Effector memory CD8-positive, alpha-beta T cell (primary cell): ENCODE measurements at regions not wholly inside any gene's neighbourhood (a gene's known extent, or its start where the extent isn't known, plus 50 kb on each side); places are given as distances from the start of the nearest gene placed in this dataset.
"Not testable (repeated sequence)": the region's sequence is repeated elsewhere in the genome, so short reads cannot be mapped to it uniquely, and the experiment has no call there.

Source experiments
- ATAC-seq: fragments of 150-1000 bp; cut with Tn5 transposase; replicated peaks from 2 replicates; pipeline ENCODE4 v1.10.0; 2021; ENCODE audit warnings: mild to moderate bottlenecking, moderate library complexity
- DNase-seq, 3 experiments: peaks; one replicate each; pipeline ENCODE4 v3.0.0; 2021
- H3K27ac Mint-ChIP-seq, 2 donors: one replicate each; pipeline ENCODE4 v1.8.0; 2022; ENCODE audit warnings: mild to moderate bottlenecking in 2 of 2, mixed read lengths in 2 of 2, moderate library complexity in 2 of 2
- H3K27me3 Mint-ChIP-seq, 2 donors: one replicate each; pipeline ENCODE4 v1.8.0; 2022; ENCODE audit warnings: mixed read lengths in 2 of 2
- H3K36me3 Mint-ChIP-seq: one replicate; pipeline ENCODE4 v1.8.0; 2022; ENCODE audit warnings: mild to moderate bottlenecking, moderate library complexity, mixed read lengths; ENCODE audit not compliant: insufficient read depth
- H3K4me1 Mint-ChIP-seq, 2 donors: one replicate each; pipeline ENCODE4 v1.8.0; 2022; ENCODE audit warnings: low read depth in 2 of 2, mixed read lengths in 2 of 2
- H3K4me3 Mint-ChIP-seq, 2 donors: one replicate each; pipeline ENCODE4 v1.8.0; 2022; ENCODE audit warnings: mild to moderate bottlenecking in 2 of 2, mixed read lengths in 2 of 2, moderate library complexity in 2 of 2
- H3K9me3 Mint-ChIP-seq, 2 donors: one replicate each; pipeline ENCODE4 v1.8.0; 2022; ENCODE audit warnings: mixed read lengths in 2 of 2

DNA sequence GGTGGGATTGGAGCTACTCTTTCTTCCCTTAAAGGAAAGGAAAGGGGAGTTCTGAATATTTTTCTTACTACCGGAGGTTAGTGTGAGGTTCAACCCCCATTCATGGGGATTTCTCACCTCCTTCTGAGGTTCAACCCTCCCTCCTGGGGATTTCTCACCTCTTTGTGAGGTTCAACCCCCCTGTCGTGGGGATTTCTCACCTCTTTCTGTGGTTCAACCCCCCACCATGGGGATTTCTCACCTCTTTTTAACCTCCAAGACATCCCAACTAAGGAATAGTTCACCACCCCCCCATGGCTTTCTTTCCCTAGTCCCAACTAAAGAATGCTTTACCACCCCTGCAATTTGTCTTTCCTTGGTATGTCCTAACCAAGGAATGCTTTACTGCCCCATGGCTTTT lies 520.3 kb downstream of the EDEM1 start:
- H3K36me3 Mint-ChIP-seq, result no peaks in the 10 kb centered on the region
- no peak overlapping the region for H3K27ac Mint-ChIP-seq
- no peaks in the 10 kb centered on the region for H3K4me1 Mint-ChIP-seq
- no peak for DNase-seq
- peaks cover 8 to 14% of the 10 kb centered on the region in 2 donors for H3K9me3 Mint-ChIP-seq
- no peak for ATAC-seq
- no peaks in the 10 kb centered on the region for H3K27me3 Mint-ChIP-seq
- no peak overlapping the region for H3K4me3 Mint-ChIP-seq

DNA sequence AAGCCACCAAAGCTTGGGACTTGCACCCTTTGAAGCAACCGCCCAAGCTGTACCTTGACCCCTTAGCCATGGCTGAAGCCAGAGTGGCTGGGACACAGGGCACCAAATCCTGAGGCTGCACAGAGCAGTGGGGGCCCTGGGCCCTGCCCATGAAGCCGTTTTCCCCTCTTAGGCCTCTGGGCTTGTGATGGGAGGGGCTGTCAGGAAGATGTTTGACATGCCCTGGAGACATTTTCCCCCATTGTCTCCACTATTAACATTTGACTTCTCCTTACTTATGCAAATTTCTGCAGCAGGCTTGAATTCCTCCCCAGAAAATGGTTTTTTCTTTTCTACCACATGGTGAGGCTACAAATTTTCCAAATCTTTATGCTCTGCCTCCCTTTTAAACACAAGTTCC lies 522.2 kb downstream of the EDEM1 start:
- H3K9me3 Mint-ChIP-seq, result peaks cover 14 to 24% of the 10 kb centered on the region in 2 donors

DNA sequence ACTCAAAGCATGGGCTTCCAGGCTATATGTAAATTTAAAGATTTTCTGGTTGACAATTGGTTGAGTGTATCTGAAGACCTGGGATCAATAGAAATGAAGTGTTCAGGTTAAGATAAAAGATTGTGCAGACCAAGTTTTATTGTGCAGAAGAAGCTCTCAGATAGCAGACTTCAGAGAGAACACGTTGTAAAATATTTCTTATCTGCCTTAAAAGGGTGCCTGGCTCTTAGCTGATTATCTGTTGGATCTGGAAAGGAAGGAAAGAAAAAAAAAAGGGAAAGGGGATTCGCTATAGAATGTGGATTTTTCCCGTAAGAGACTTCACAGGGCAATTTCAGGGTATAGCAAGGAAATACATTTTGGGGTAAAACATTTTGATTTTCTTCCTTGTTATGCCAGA lies 523.2 kb downstream of the EDEM1 start:
- ATAC-seq (no peak), DNase-seq (no peak)
- no peak overlapping the region for H3K4me3 Mint-ChIP-seq

More for the DNA sequence above, 522.2 kb downstream of the EDEM1 start:
- no peak for DNase-seq
- H3K27ac Mint-ChIP-seq, result no peak overlapping the region
- H3K4me3 Mint-ChIP-seq, result no peak overlapping the region
- no peaks in the 10 kb centered on the region for H3K36me3 Mint-ChIP-seq
- H3K4me1 Mint-ChIP-seq, result no peaks in the 10 kb centered on the region
- no peaks in the 10 kb centered on the region for H3K27me3 Mint-ChIP-seq
- no peak for ATAC-seq

DNA sequence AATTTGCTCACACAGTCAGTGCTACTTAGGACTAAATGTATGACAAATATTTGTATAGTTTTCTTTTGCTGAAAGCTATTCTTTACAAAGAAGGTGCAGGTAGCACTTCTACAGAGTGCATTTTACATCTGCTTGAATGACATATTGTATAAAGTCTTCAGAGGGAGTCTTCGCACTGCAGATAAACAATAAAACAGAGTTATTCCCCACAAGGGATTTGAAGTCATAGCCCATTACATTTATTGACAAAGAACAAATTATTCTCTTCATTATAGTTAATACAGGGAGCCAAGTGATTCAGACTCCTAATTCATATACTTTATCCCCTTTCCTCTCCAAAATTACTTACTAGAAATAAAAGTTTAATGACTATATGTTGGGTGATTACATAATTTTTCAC lies 529.7 kb downstream of the EDEM1 start:
- H3K36me3 Mint-ChIP-seq, result no peaks in the 10 kb centered on the region
- H3K27ac Mint-ChIP-seq, result no peak overlapping the region
- DNase-seq (no peak), ATAC-seq (no peak)
- no peak overlapping the region for H3K4me3 Mint-ChIP-seq
- no peaks in the 10 kb centered on the region for H3K4me1 Mint-ChIP-seq
- H3K27me3 Mint-ChIP-seq, result no peaks in the 10 kb centered on the region
- H3K9me3 Mint-ChIP-seq, result peaks cover 9 to 11% of the 10 kb centered on the region in 2 donors

More for the DNA sequence above, 523.2 kb downstream of the EDEM1 start:
- no peaks in the 10 kb centered on the region for H3K4me1 Mint-ChIP-seq
- H3K27me3 Mint-ChIP-seq, result no peaks in the 10 kb centered on the region
- no peak overlapping the region for H3K27ac Mint-ChIP-seq
- H3K36me3 Mint-ChIP-seq, result no peaks in the 10 kb centered on the region
- peaks cover 16 to 26% of the 10 kb centered on the region in 2 donors for H3K9me3 Mint-ChIP-seq

DNA sequence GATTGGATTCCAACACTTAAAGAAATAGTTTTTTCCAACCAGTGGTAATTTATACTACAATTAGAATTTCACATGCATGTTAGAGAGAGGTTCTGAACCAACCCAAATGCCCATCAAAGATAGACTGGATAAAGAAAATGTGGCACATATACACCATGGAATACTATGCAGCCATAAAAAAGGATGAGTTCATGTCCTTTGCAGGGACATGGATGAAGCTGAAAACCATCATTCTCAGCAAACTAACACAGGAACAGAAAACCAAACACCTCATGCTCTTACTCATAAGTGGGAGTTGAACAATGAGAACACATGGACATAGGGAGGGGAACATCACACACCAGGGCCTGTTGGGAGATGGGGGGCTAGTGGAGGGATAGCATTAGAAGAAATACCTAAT lies 532.2 kb downstream of the EDEM1 start:
- not testable (repeated sequence) for H3K36me3 Mint-ChIP-seq, H3K27me3 Mint-ChIP-seq, H3K9me3 Mint-ChIP-seq, H3K27ac Mint-ChIP-seq, DNase-seq, H3K4me3 Mint-ChIP-seq, ATAC-seq, H3K4me1 Mint-ChIP-seq

DNA sequence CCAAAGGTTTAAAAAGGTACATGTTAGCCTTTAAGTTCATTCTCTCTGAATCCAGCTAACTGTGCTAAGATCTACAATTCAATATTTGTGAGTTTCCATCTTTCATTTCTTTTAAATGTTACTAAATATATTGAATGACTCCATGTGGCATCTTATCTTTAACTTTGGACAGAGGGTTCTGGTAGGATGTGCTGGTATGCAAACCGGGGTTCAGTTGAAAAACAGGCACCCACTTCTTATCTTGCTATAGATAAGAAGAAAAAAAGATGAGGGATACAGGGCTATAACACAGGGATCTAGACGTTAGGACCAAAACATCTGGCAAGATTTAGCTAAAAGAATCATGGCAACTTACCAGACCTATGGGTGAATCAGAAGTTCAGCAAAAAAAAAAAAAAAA lies 538.3 kb downstream of the EDEM1 start:
- Mint-ChIP-seq H3K4me3 (no peak overlapping the region), H3K27ac (no peak overlapping the region), H3K4me1 (no peaks in the 10 kb centered on the region), H3K36me3 (no peaks in the 10 kb centered on the region), H3K27me3 (no peaks in the 10 kb centered on the region), H3K9me3 (peaks cover 5 to 7% of the 10 kb centered on the region in 2 donors)
- no peak for ATAC-seq
- DNase-seq, result no peak

DNA sequence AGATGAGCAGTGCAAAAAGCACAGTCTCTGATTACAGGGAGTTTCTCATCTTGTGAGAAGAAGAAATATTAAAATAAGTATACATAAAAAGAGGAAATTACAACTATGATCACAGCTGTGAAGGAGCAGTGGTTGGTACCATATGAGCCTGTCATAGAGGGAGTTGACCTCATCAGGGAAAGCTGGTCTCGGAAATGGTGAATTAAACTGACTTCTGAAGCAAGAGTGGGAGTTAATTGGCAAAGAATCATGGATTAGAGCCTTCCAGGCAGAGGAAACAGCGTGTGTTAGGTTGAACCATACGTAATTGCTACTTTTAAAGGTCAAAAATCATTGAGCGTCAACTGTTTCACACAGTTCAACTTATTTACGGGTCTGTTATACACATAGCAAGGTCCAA lies 539.1 kb downstream of the EDEM1 start:
- no peak overlapping the region for H3K27ac Mint-ChIP-seq
- peaks cover 5 to 7% of the 10 kb centered on the region in 2 donors for H3K9me3 Mint-ChIP-seq
- no peak overlapping the region for H3K4me3 Mint-ChIP-seq
- H3K27me3 Mint-ChIP-seq, result no peaks in the 10 kb centered on the region
- H3K36me3 Mint-ChIP-seq, result no peaks in the 10 kb centered on the region
- no peaks in the 10 kb centered on the region for H3K4me1 Mint-ChIP-seq
- ATAC-seq (no peak), DNase-seq (no peak)

DNA sequence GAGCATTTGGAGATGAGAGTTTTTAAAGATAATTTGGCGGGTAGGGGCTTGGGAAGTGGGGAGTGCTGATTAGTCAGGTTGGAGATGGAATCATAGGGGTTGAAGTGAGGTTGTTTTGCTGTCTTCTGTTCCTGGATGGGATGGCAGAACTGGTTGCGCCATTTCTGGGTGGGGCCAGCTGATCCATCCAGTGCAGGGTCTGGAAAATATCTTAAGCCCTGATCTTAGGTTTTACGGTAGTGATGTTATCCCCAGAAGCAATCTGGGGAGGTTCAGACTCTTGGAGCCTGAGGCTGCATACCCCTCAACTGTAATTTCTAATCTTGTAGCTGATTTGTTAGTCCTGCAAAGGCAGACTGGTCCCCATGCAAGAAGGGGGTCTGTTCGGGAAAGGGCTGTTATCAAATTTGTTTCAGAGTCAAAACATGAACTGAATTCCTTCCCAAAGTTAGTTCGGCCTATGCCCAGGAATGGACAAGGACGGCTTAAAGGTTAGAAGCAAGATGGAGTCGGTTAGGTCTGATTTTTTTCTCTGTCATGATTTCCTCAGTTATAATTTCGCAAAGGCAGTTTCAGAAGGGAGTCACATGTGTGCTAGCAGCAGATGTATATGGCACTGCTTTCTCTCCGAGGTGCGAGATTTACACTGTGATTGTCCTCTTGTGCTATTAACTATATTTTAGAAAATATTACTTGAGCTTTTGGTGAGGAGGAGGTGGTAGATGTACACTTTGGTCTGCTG lies 540.4 kb downstream of the EDEM1 start:
- no peak for DNase-seq
- no peaks in the 10 kb centered on the region for H3K36me3 Mint-ChIP-seq
- H3K4me1 Mint-ChIP-seq, result no peaks in the 10 kb centered on the region
- no peak overlapping the region for H3K4me3 Mint-ChIP-seq
- ATAC-seq, result no peak
- peaks cover 5 to 7% of the 10 kb centered on the region in 2 donors for H3K9me3 Mint-ChIP-seq
- no peaks in the 10 kb centered on the region for H3K27me3 Mint-ChIP-seq
- no peak overlapping the region for H3K27ac Mint-ChIP-seq

DNA sequence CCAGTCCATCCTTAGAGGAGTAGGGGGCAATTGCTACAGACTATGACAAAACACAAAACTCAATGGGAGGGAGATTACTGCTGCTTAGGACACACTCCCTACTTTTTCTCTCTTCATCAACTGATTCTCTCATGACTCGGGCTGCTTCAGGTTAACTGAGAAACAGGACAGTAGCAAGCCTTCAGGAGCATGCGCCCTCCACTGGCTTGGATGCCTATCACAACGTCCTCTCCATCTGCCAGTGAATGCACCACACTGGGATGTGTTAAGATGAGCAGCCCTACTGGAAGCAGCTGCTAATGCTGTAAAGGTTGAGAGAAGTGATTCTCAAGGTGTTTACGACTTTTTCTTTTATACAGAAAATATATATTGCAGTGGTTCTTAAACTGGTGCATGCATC lies 542.3 kb downstream of the EDEM1 start:
- peaks cover 10 to 15% of the 10 kb centered on the region in 2 donors for H3K9me3 Mint-ChIP-seq
- no peaks in the 10 kb centered on the region for H3K4me1 Mint-ChIP-seq
- no peak overlapping the region for H3K27ac Mint-ChIP-seq
- no peaks in the 10 kb centered on the region for H3K27me3 Mint-ChIP-seq
- DNase-seq (no peak), ATAC-seq (no peak)
- no peak overlapping the region for H3K4me3 Mint-ChIP-seq
- H3K36me3 Mint-ChIP-seq, result no peaks in the 10 kb centered on the region

DNA sequence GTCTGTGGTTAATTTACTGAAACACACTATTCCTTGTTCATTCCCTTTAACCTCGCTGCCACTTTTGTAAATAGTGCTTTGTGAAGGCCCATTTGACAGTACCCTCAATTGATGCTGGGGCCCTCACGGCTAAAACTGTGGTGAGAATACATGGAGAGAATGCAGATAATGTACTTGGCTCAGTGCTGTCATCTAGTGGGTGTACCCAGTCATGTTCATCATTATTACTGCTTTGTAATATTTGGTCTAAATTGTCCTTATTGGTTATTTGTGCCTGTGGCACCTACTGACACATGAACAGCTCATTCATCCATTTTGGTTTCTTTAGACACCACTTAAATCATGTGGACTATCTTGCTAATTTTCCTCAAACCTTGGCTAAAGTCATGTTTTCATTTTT lies 543.6 kb downstream of the EDEM1 start:
- Mint-ChIP-seq H3K4me3 (no peak overlapping the region), H3K36me3 (no peaks in the 10 kb centered on the region), H3K9me3 (peaks cover 10 to 15% of the 10 kb centered on the region in 2 donors), H3K27me3 (no peaks in the 10 kb centered on the region), H3K4me1 (no peaks in the 10 kb centered on the region), H3K27ac (no peak overlapping the region)
- ATAC-seq (no peak), DNase-seq (no peak)

DNA sequence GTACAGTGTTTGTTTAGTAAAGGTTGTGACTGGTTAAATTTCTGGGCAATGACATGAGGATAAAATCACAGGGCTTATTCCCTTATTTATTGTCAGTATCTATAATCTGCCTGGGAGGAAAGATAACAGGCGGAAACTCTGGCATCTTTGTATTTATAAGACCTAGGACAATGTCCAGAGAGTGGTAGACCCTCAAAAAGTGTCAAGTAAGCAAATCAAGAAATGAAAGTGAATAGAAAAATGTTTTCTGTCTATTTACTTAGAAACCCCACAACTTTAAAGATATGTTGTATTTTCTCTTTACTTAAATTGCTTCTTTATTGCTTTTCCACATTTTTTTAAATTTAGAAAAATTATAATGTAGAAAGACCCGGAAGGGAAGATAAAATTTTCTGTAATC lies 544.6 kb downstream of the EDEM1 start:
- no peaks in the 10 kb centered on the region for H3K36me3 Mint-ChIP-seq
- H3K9me3 Mint-ChIP-seq, result peaks cover 11 to 15% of the 10 kb centered on the region in 2 donors
- no peaks in the 10 kb centered on the region for H3K4me1 Mint-ChIP-seq
- H3K4me3 Mint-ChIP-seq, result no peak overlapping the region
- DNase-seq (no peak), ATAC-seq (no peak)
- no peak overlapping the region for H3K27ac Mint-ChIP-seq
- H3K27me3 Mint-ChIP-seq, result no peaks in the 10 kb centered on the region

DNA sequence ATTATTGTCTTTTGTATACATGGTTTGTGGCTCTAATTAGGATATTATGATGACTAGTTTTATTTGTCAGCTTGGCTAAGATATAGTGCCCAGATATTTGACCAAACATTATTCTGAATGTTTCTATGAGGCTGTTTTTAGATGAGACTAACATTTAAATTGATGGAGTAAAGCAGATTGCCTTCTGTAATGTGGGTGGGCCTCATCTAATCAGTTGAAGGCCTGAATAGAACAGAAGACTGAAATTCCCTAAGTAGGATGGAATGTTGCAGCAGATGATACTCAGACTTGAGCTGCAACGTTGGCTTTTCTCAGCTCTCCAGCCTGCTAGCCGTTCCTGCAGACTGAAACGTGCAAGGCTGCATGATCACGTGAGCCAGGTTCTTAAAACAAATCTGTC lies 546.5 kb downstream of the EDEM1 start:
- no peaks in the 10 kb centered on the region for H3K4me1 Mint-ChIP-seq
- ATAC-seq, result no peak

DNA sequence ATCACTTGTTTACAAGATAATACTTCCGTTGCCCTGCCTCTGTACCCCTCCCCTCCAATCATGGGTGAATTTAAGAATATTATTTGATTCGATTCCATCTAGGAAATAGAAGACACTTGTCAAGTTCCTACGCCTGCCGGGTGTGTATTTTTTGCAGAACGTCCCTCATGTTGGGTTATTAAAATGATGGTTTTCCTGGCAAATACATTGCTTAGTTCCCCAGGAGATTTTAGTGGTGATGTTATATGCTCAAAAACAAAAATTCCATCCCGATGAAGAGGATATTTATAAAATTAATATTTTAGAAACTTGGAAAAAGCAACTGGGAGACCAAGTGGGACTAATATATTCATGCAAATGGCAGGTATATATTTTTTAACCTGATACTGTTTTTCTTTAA lies 548.4 kb downstream of the EDEM1 start:
- H3K27ac Mint-ChIP-seq, result no peak overlapping the region
- H3K9me3 Mint-ChIP-seq, result peaks cover 11 to 17% of the 10 kb centered on the region in 2 donors
- no peak overlapping the region for H3K4me3 Mint-ChIP-seq
- H3K36me3 Mint-ChIP-seq, result no peaks in the 10 kb centered on the region
- H3K27me3 Mint-ChIP-seq, result no peaks in the 10 kb centered on the region
- ATAC-seq (no peak), DNase-seq (no peak)
- H3K4me1 Mint-ChIP-seq, result no peaks in the 10 kb centered on the region

More for the DNA sequence above, 546.5 kb downstream of the EDEM1 start:
- H3K27ac Mint-ChIP-seq, result no peak overlapping the region
- peaks cover 8 to 11% of the 10 kb centered on the region in 2 donors for H3K9me3 Mint-ChIP-seq
- no peaks in the 10 kb centered on the region for H3K36me3 Mint-ChIP-seq
- no peaks in the 10 kb centered on the region for H3K27me3 Mint-ChIP-seq
- no peak for DNase-seq
- H3K4me3 Mint-ChIP-seq, result no peak overlapping the region

DNA sequence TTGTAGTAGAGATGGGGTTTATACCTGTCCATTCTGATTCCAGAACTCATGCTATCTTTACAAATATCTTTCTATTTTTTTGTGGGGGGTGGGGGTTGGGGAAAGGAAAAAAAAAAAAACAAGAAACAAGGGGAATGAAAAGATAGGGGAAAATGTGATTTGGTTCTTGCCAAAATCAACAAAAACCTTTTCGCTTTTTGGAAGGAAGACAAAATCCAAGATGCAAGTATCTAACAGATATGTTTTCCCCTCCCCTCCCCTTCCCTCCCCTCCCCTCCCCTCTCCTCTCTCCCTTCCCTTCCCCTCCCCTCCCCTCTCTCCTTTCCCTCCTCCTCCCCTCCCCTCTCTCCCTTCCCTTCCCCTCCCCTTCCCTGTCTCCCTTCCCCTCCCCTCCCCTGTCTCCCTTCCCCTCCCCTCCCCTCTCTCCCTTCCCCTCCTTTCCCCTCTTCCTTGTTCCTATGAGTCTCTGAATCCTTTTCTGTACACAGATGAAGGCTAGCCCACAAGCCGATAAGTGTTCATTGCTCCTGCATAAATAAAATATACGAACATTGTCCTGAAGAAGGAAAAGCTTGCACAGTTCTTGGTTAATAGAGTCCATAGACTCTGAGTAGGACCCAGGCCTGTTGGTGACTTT lies 551.9 kb downstream of the EDEM1 start:
- no peaks in the 10 kb centered on the region for H3K27me3 Mint-ChIP-seq
- H3K4me1 Mint-ChIP-seq, result no peaks in the 10 kb centered on the region
- no peaks in the 10 kb centered on the region for H3K36me3 Mint-ChIP-seq
- DNase-seq (no peak), ATAC-seq (no peak)
- H3K9me3 Mint-ChIP-seq, result peaks cover 5 to 10% of the 10 kb centered on the region in 2 donors
- H3K27ac Mint-ChIP-seq, result no peak overlapping the region
- no peak overlapping the region for H3K4me3 Mint-ChIP-seq
